ENCODE measurements at regions not wholly inside any gene's neighbourhood (a gene's known extent, or its start where the extent isn't known, plus 50 kb on each side); places are given as distances from the start of the nearest gene placed in this dataset.

DNA sequence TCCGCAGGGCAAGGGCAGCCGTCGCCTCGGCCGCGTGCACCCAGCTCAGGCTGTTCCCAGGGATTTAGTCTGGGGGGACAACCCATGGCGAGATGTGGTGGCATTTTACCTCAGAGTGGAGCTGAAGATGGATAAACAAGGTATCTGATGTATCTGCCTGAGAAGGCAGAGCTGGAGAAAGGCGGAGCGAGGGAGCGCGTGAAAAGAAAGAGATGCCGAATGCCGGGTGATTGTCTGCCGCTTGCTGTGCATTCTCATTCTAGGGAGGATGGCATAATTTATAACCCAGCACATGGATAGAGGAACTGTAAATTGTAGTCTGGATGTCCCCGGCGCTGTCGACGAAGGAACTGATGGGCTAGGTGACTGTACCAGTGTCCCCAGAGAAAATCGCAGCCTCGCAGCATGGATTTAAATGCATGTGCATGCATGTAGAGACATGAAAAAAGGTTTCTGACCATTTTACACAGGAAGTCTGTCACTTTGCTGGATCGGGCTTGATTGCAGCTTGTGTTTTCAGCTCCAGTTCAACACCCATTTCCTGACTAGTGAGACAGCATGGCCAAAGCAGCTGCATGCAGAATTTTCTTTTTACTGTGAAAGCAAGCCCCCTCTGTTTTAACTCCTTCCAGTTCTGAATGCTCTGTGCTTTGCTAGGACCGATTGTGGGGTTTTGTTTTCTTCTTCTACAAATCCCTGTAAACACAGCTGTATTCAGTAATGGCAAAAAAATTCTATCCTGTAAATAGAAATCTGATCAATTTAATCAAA lies 149.7 kb downstream of the PRL start:
- CTCF ChIA-PET = interaction anchor here (0.6 to 2.0 kb wide), 17 partner anchors 26 to 1586 kb away, joined by 3 to 12 read pairs (median 5); no protein-coding TSS in a partner anchor
- Histone ChIP-seq H3K27me3 (ENCODE audit: control insufficient read depth, insufficient read depth, low read length) (no peaks in the 10 kb centered on the region), H3K4me3 (ENCODE audit: low read depth, low read length) (peak overlapping the region; percentile 40), H3K27ac (ENCODE audit: low read depth, low read length) (peak overlapping the region; percentile 77), H3K9me3 (ENCODE audit: control insufficient read depth, insufficient read depth, low read length) (no peaks in the 10 kb centered on the region)
- POLR2A ChIA-PET = interaction anchor here (0.6 to 5.4 kb wide), 16 partner anchors 34 to 1278 kb away, joined by 3 to 61 read pairs (median 6); partner anchors contain the start of gene SOX4
- peak; percentile 92 for DNase-seq (ENCODE audit: low read depth, low spot score)
- TF ChIP-seq CTCF (IDR thresholded peaks at IDR 0.05; ENCODE audit: low read depth, low read length) = no peak

- H3K4me3 ChIP-seq (ENCODE audit: low read depth, low read length) = peak overlapping the region; percentile 37
Measured at GRCh38 chr6:22147921-22148776, 148.7 kb downstream of the PRL start.

DNA sequence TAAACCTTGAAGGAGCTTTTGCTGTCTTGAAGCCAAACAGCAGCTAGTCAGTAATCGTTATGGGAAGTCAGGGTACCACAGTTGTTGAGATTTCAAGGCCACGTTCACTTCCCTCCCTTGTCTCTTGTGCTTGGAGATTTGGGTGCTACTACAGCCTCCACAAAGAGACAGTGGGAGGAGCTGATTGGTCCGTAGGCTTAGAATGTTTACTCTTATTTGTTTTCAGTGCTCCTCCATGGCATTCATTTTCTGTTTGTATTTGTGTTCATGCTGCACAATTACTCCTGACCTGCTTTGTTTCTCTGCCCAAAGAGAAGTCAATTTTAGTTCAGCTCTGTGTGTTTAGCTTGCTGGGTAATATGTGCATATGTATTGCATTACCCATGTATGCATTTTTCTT lies 147.7 kb downstream of the PRL start:
- Histone ChIP-seq H3K9me3 (ENCODE audit: control insufficient read depth, insufficient read depth, low read length) (no peaks in the 10 kb centered on the region), H3K4me3 (ENCODE audit: low read depth, low read length) (no peak overlapping the region), H3K27ac (ENCODE audit: low read depth, low read length) (no peak overlapping the region), H3K27me3 (ENCODE audit: control insufficient read depth, insufficient read depth, low read length) (no peaks in the 10 kb centered on the region)
- DNase-seq (ENCODE audit: low read depth, low spot score) = no peak
- no peak for TF ChIP-seq CTCF (IDR thresholded peaks at IDR 0.05; ENCODE audit: low read depth, low read length)
- CTCF ChIA-PET = interaction anchor here (1.0 to 1.3 kb wide), 2 partner anchors 552 to 559 kb away, joined by 3 to 6 read pairs; no protein-coding TSS in a partner anchor
- POLR2A ChIA-PET = interaction anchor here (1.2 to 5.4 kb wide), 5 partner anchors 100 to 579 kb away, joined by 3 to 61 read pairs (median 4); partner anchors contain the start of gene SOX4

More at GRCh38 chr6:22147921-22148776, 148.7 kb downstream of the PRL start:
- ChIA-PET CTCF (interaction anchor here (0.6 to 2.0 kb wide), 7 partner anchors 27 to 1587 kb away, joined by 3 to 12 read pairs (median 8); no protein-coding TSS in a partner anchor), POLR2A (interaction anchor here (0.6 to 5.4 kb wide), 20 partner anchors 35 to 1277 kb away, joined by 3 to 61 read pairs (median 4); partner anchors contain the start of gene SOX4)
- peak; percentile 85 for DNase-seq (ENCODE audit: low read depth, low spot score)
- Histone ChIP-seq H3K27me3 (ENCODE audit: control insufficient read depth, insufficient read depth, low read length) (no peaks in the 10 kb centered on the region), H3K9me3 (ENCODE audit: control insufficient read depth, insufficient read depth, low read length) (no peaks in the 10 kb centered on the region), H3K27ac (ENCODE audit: low read depth, low read length) (peak overlapping the region; percentile 95)
- no peak for TF ChIP-seq CTCF (IDR thresholded peaks at IDR 0.05; ENCODE audit: low read depth, low read length)

- H3K27ac ChIP-seq (ENCODE audit: low read depth, low read length) = peak overlapping the region; percentile 52
- ChIA-PET CTCF (interaction anchor here (0.6 to 1.3 kb wide), 4 partner anchors 51 to 1265 kb away, joined by 3 to 6 read pairs (median 4); no protein-coding TSS in a partner anchor), POLR2A (interaction anchor here (0.6 to 5.4 kb wide), 10 partner anchors 99 to 583 kb away, joined by 3 to 61 read pairs (median 4); partner anchors contain the start of gene SOX4)
- H3K9me3 ChIP-seq (ENCODE audit: control insufficient read depth, insufficient read depth, low read length) = no peaks in the 10 kb centered on the region
- TF ChIP-seq CTCF (IDR thresholded peaks at IDR 0.05; ENCODE audit: low read depth, low read length) = no peak
- H3K27me3 ChIP-seq (ENCODE audit: control insufficient read depth, insufficient read depth, low read length) = no peaks in the 10 kb centered on the region
- peak; percentile 86 for DNase-seq (ENCODE audit: low read depth, low spot score)
- H3K4me3 ChIP-seq (ENCODE audit: low read depth, low read length) = no peak overlapping the region
Measured at GRCh38 chr6:22149501-22150367, 147.1 kb downstream of the PRL start.

All from AG04450 (cell line).